SK-N-SH treated with all-trans-retinoic acid at 6 μM for 48 hours (cell line): ENCODE measurements at regions not wholly inside any gene's neighbourhood (a gene's known extent, or its start where the extent isn't known, plus 50 kb on each side); places are given as distances from the start of the nearest gene placed in this dataset.

Experiments used
- ATAC-seq: fragments of 200-7000 bp; cut with Tn5 transposase; 3 replicates; pipeline ENCODE4 v1.9.1; 2020; ENCODE audit warnings: mild to moderate bottlenecking, moderate library complexity
- ARNTL ChIP-seq: fragments of 450-650 bp; formaldehyde crosslinking; IDR thresholded peaks from 2 replicates; pipeline ENCODE4 v1.5.0; 2020; ENCODE audit warnings: low read depth, mild to moderate bottlenecking, moderate library complexity, borderline replicate concordance
- BACH2 ChIP-seq: fragments of 250-450 bp; sonication (Bioruptor Pico); IDR thresholded peaks from 2 replicates; pipeline ENCODE4 v1.9.0; 2021; ENCODE audit warnings: mild to moderate bottlenecking, borderline replicate concordance
- CSDC2 ChIP-seq: fragments of 250-450 bp; sonication (Bioruptor Pico); IDR thresholded peaks from 2 replicates; pipeline ENCODE4 v1.5.0; 2020; ENCODE audit warnings: mild to moderate bottlenecking, moderate library complexity
- ESRRG ChIP-seq: fragments of 250-450 bp; sonication (Bioruptor Pico); IDR thresholded peaks from 2 replicates; pipeline ENCODE4 v1.6.1; 2021; ENCODE audit warnings: mild to moderate bottlenecking
- GLIS3 ChIP-seq: fragments of 250-450 bp; sonication (Bioruptor Pico); IDR thresholded peaks from 2 replicates; pipeline ENCODE4 v1.5.0; 2020; ENCODE audit warnings: mild to moderate bottlenecking, moderate library complexity
- ISL1 ChIP-seq: fragments of 250-450 bp; sonication (Bioruptor Pico); IDR thresholded peaks from 2 replicates; pipeline ENCODE4 v2.1.2; 2022; ENCODE audit warnings: mild to moderate bottlenecking, moderate library complexity
- PPARA ChIP-seq: fragments of 250-450 bp; sonication (Bioruptor Pico); IDR thresholded peaks from 2 replicates; pipeline ENCODE4 v1.5.0; 2020; ENCODE audit warnings: mild to moderate bottlenecking, borderline replicate concordance
- RARB ChIP-seq: fragments of 250-450 bp; sonication (Bioruptor Pico); IDR thresholded peaks from 2 replicates; pipeline ENCODE4 v1.8.0; 2021; ENCODE audit warnings: mild to moderate bottlenecking, moderate library complexity
- SNAI2 ChIP-seq: fragments of 250-450 bp; sonication (Bioruptor Pico); IDR thresholded peaks from 2 replicates; pipeline ENCODE4 v1.5.0; 2020; ENCODE audit warnings: mild to moderate bottlenecking, moderate library complexity
- TCF4 ChIP-seq: fragments of 250-450 bp; sonication (Bioruptor Pico); IDR thresholded peaks from 2 replicates; pipeline ENCODE4 v1.8.0; 2021; ENCODE audit warnings: mild to moderate bottlenecking, moderate library complexity, borderline replicate concordance
- TOX ChIP-seq: fragments of 250-450 bp; sonication (Bioruptor Pico); IDR thresholded peaks from 2 replicates; pipeline ENCODE4 v1.8.0; 2021; ENCODE audit warnings: mild to moderate bottlenecking, moderate library complexity, borderline replicate concordance
- ZC3H10 ChIP-seq: fragments of 250-450 bp; sonication (Bioruptor Pico); IDR thresholded peaks from 2 replicates; pipeline ENCODE4 v1.5.1; 2021; ENCODE audit warnings: mild to moderate bottlenecking, moderate library complexity
- ZFP3 ChIP-seq: fragments of 250-450 bp; sonication (Bioruptor Pico); IDR thresholded peaks from 2 replicates; pipeline ENCODE4 v1.5.0; 2020; ENCODE audit warnings: mild to moderate bottlenecking, moderate library complexity
- ZFP30 ChIP-seq: fragments of 450-650 bp; formaldehyde crosslinking; IDR thresholded peaks from 2 replicates; pipeline ENCODE4 v1.5.0; 2022; ENCODE audit warnings: mild to moderate bottlenecking, moderate library complexity
- TF ChIP-seq, protein P1 (sequence below): fragments of 250-450 bp; sonication (Bioruptor Pico); IDR thresholded peaks from 2 replicates; pipeline ENCODE4 v1.5.1; 2021; ENCODE audit warnings: mild to moderate bottlenecking, moderate library complexity
- TF ChIP-seq, protein P2 (sequence below): fragments of 250-450 bp; sonication (Bioruptor Pico); IDR thresholded peaks from 2 replicates; pipeline ENCODE4 v1.8.0; 2020; ENCODE audit warnings: mild to moderate bottlenecking, moderate library complexity, borderline replicate concordance
- TF ChIP-seq, protein P3 (sequence below): fragments of 250-450 bp; sonication (Bioruptor Pico); IDR thresholded peaks from 2 replicates; pipeline ENCODE4 v1.5.0; 2020; ENCODE audit warnings: mild to moderate bottlenecking, moderate library complexity

- ATAC-seq = no peak
- TF ChIP-seq PPARA (CRISPR knock-in tag) (no peak), GLIS3 (CRISPR knock-in tag) (no peak), ZFP3 (no peak), BACH2 (CRISPR knock-in tag) (no peak), RARB (CRISPR knock-in tag) (no peak), CSDC2 (CRISPR knock-in tag) (no peak), ISL1 (CRISPR knock-in tag) (no peak), ARNTL (CRISPR knock-in tag) (no peak), ZFP30 (CRISPR knock-in tag) (no peak), TCF4 (CRISPR knock-in tag) (no peak), ESRRG (CRISPR knock-in tag) (no peak), TOX (CRISPR knock-in tag) (no peak)
- TF ChIP-seq, protein P1, sequence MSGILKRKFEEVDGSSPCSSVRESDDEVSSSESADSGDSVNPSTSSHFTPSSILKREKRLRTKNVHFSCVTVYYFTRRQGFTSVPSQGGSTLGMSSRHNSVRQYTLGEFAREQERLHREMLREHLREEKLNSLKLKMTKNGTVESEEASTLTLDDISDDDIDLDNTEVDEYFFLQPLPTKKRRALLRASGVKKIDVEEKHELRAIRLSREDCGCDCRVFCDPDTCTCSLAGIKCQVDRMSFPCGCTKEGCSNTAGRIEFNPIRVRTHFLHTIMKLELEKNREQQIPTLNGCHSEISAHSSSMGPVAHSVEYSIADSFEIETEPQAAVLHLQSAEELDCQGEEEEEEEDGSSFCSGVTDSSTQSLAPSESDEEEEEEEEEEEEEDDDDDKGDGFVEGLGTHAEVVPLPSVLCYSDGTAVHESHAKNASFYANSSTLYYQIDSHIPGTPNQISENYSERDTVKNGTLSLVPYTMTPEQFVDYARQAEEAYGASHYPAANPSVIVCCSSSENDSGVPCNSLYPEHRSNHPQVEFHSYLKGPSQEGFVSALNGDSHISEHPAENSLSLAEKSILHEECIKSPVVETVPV (CRISPR knock-in tag) = no peak
- TF ChIP-seq, protein P2, sequence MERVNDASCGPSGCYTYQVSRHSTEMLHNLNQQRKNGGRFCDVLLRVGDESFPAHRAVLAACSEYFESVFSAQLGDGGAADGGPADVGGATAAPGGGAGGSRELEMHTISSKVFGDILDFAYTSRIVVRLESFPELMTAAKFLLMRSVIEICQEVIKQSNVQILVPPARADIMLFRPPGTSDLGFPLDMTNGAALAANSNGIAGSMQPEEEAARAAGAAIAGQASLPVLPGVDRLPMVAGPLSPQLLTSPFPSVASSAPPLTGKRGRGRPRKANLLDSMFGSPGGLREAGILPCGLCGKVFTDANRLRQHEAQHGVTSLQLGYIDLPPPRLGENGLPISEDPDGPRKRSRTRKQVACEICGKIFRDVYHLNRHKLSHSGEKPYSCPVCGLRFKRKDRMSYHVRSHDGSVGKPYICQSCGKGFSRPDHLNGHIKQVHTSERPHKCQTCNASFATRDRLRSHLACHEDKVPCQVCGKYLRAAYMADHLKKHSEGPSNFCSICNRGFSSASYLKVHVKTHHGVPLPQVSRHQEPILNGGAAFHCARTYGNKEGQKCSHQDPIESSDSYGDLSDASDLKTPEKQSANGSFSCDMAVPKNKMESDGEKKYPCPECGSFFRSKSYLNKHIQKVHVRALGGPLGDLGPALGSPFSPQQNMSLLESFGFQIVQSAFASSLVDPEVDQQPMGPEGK (CRISPR knock-in tag) = no peak
- TF ChIP-seq, protein P3, sequence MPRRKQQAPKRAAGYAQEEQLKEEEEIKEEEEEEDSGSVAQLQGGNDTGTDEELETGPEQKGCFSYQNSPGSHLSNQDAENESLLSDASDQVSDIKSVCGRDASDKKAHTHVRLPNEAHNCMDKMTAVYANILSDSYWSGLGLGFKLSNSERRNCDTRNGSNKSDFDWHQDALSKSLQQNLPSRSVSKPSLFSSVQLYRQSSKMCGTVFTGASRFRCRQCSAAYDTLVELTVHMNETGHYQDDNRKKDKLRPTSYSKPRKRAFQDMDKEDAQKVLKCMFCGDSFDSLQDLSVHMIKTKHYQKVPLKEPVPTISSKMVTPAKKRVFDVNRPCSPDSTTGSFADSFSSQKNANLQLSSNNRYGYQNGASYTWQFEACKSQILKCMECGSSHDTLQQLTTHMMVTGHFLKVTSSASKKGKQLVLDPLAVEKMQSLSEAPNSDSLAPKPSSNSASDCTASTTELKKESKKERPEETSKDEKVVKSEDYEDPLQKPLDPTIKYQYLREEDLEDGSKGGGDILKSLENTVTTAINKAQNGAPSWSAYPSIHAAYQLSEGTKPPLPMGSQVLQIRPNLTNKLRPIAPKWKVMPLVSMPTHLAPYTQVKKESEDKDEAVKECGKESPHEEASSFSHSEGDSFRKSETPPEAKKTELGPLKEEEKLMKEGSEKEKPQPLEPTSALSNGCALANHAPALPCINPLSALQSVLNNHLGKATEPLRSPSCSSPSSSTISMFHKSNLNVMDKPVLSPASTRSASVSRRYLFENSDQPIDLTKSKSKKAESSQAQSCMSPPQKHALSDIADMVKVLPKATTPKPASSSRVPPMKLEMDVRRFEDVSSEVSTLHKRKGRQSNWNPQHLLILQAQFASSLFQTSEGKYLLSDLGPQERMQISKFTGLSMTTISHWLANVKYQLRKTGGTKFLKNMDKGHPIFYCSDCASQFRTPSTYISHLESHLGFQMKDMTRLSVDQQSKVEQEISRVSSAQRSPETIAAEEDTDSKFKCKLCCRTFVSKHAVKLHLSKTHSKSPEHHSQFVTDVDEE (CRISPR knock-in tag) = no peak
Measured at GRCh38 chr4:123496421-123496820, 99.8 kb downstream of the SPRY1 start.

DNA sequence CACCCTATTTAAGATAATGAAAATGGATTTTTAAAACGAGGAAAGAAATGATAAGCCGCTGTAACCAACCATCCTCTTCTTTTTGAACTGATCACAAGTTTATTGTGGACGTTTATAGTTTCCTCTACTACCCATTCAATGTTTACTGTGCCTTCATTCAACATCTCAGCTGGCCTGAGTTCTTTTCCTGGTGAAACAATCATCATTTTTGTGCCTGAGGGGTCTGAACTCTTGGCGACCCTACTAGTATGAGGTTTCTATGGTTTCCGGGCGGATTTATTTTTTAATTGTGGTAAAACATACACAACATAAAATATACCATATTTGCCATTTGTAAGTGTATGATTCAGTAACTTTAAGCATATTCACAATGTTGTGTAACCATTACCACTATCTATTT lies 100.7 kb downstream of the SPRY1 start:
- TF ChIP-seq ARNTL (CRISPR knock-in tag) (no peak), ISL1 (CRISPR knock-in tag) (no peak)
- TF ChIP-seq, protein P1 (CRISPR knock-in tag) = no peak
- no peak for ATAC-seq

DNA sequence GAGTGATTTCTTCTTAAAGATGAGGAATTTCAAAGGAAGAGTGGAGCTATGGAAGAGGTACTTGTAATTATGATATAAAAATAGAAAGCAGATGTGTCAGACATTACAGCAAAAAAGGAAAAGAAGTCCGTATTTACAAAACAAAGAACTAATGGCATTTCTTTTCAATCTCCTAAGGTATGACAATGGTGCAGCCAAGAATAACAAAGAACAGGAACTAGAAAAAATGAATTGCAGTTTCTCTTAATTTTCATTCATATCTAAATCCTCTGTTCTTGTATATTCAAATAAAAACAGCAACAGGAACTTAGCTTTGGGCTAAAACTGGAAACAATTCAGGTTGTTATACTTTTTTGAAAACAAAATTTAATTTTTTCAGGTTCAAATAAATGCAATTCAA lies 105.1 kb downstream of the SPRY1 start:
- TF ChIP-seq TCF4 (CRISPR knock-in tag) = no peak
- TF ChIP-seq, protein P1 (CRISPR knock-in tag) = no peak
- ATAC-seq = no peak

- no peak for ATAC-seq
- no peak for TF ChIP-seq ZC3H10
- TF ChIP-seq SNAI2 (CRISPR knock-in tag) = no peak
- no peak for TF ChIP-seq RARB (CRISPR knock-in tag)
Measured at GRCh38 chr4:123503698-123504363, 107.2 kb downstream of the SPRY1 start.
